ENCODE measurements at regions not wholly inside any gene's neighbourhood (a gene's known extent, or its start where the extent isn't known, plus 50 kb on each side); places are given as distances from the start of the nearest gene placed in this dataset.

DNA sequence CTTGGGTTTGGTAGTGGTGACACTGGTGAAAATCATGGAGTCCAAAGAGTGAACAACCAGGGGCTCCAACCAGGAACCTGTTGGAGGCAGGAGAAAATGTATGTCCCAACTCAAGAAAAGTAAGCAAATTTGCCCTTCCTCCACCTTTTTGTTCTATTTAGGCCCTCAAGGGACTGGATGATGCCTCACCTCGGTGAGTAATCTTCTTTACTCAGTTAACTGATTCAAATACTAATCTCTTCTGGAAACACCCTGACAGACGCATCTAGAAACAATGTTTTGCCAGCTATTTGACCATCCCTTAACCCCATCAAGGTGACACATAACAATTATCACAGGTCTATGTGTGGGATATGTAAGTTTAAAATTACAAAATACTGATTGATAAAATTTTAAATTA, 272.4 kb upstream of the FOXG1 start:
- no peak for DNase-seq

DNA sequence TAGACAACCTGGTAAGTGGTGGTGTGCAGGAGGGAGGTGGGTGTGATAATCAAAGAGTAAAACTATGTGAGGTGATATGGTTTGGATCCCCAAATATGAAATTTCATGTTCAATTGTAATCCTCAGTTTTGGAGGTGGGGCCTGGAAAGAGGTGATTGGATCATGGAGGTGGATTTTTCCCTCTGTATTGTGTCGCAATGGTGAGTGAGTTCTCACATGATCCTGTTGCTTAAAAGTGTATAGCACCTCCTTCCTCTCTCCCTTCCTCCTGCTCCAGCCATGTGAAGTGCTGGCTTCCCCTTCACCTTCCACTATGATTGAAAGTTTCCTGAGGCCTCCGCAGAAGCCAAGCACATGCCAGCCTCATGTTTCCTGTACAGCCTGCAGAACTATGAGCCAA, 270.2 kb upstream of the FOXG1 start:
- DNase-seq: no peak

DNA sequence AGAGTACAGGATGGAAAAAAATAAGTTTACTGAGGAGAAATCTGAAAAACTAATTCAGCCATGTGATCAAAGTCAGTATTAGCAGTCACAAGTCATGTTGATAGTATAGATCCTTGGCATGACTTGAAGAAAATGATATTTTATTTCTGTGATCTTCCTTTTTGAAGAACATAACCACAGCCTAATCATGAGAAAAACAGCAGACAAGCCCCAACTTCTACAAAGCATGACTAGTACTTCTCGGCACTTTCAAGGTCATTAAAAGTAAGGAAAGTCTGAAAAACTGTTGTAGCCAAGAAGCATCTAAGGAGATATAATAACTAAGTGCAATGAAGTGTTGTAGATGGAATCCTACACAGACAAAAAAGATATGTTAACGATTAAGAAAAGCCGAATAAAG, 264.1 kb upstream of the FOXG1 start:
- DNase-seq: no peak

DNA sequence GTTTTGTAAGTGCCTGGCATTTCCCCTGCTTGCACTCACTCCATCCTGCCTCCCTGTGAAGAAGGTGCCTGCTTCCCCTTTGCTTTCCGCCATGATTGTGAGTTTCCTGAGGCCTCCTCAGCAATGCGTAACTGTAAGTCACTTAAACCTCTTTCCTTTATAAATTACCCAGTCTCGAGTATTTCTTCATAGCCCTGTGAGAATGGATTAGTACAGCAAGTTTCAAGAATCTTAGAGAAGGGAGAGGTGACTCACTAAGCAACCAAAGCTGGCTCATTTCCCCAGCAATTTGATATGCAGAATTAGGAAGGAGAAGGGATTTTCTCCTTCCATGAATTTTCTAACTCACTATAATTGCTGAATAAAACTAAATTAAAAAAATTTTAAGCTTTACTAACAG, 251.0 kb upstream of the FOXG1 start:
- no peak for DNase-seq

DNA sequence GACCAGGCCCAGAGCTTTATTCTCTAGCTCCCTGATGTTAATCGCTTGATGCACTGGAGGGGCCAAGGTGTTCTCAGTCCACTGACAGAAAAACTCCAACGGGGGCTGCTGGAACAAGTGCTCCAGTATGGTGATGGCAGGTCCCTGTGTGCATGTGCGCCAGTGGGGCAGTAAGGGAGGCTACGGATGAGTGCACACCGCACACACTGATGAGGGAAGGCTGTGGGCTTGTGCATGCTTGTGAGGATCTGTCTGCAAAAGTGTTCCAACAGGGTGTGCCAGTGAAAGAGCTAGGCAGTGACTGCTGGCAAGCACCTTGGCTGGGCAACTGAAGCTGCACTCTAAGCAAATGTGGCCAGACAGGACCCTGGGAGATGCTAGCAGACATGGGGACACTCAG, 229.7 kb upstream of the FOXG1 start:
- no peak for DNase-seq

DNA sequence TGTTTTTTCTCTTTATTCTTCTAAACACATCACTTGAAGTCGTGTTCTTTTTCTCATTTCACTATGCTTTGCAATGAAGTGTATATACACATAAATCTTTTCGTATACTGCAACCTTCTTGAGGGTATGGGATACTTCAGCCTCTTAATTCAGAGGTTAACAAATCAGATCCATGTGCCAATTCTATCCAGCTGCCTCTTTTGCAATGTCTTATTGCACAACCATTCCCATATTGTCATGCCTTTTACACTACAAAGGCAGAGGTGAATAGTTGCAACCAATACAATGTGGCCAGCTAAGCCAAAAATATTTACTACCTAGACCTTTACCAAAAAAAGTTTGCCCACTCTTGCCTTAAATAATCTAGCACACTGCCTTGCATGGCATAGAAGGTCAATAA, 224.5 kb upstream of the FOXG1 start:
- no peak for DNase-seq

DNA sequence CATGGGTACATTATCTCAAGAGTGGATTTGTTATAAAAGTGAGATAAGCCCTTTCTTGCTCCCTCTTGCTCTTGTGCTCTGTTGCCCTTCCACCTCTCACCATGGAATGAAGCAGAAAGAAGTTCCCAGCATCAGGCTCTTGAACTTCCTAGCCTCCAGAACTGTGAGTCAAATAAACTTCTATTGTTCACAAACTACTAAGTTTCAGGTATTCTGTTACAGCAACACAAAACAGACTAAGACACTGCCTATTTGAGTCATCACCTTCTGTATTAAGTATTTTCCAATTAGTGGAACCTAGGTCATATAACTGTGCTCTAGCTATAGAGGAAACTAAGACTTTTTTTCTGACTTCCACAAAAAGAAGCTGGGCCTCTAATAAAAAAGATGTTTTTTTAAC, 201.2 kb upstream of the FOXG1 start:
- DNase-seq: no peak

DNA sequence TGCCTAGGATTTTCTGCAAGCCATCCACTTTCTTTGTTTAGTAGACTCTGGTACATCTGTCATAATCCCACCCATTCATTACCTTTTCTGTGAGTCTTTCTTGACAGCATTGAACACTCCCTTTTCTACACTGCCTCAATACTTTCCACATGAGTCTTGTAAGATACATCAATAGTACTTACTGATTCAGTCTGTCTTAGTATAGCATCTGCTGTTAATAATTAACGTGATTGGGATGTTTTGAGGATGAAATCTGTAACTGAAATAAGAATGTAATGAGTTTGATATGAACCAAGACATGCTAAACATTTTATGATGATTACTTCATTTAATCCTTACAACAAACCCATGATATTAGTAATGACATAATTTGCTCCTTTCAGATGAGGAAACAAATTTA, 196.2 kb upstream of the FOXG1 start:
- DNase-seq: no peak

DNA sequence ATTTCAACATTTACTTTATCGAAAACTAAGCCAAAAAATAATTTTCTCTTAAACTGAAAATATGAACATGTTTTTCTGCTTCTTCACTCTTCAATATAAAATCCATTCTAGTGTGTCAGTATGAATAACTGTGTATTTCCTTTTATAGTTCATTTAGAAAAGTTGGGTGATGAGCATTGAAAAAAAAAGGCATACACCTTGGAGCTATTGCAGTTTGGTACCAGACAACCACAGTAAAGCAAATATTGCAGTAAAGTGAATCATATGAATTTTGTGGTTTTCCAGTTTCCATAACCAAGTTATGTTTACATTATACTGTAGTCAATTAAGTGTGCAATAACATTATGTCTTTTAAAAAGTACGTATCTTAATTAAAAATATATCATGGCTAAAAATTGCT, 195.0 kb upstream of the FOXG1 start:
- DNase-seq: no peak

DNA sequence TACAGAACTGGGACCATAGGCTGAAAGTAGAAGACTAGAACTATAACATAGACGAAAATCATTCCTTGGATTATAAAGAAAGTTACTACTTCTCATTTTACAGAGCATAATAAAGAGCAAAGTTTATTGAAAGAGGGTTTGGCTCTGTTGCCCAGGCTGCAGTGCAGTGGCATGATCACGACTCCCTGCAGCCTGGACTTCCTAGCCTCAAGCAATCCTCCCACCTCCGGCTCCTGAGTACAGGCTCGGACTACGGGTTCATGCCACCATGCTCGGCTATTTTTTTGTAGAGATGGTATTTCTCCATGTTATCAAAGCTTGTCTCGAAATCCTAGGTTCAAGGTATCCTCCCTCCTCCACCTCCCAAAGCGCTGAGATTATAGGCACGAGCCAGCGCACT, 190.1 kb upstream of the FOXG1 start:
- DNase-seq: no peak

DNA sequence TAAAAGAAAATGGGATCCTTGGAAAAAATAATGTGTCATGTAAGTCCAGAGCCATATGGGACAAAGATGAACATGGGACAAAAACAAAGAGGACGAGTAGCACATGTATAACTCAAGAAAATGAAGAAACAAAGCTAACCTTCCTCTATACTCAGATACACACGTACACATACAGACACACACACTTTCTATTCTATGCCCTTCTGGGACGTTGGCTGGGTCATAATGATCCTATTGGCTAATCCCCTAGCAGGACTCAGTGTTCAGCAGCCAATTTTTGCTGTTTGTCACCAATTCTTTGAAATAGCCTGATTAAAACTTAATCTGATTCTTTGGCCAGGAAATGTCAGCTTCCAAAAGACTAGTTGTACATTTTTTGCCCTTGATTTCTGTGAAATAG, 189.4 kb upstream of the FOXG1 start:
- no peak for DNase-seq

DNA sequence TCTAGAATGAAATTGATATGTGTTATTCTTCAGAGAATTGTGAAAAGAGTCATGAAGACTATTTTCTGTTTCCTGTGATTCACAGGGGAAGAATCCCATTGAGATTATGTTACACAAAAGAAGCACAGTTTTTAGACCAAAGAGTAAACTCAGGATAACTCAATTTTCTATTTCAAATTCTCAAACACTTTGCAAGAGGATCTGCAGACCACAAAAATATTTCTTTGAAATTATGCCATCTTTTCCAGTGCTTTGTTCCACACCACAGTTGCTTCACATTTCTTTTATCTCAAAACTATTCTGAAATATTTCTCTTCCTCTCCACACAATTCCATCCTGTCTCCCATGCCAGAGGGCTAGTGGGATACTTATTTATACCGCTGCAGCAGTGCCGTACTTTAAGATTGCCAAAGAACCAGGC, 188.9 kb upstream of the FOXG1 start:
- no peak for DNase-seq

DNA sequence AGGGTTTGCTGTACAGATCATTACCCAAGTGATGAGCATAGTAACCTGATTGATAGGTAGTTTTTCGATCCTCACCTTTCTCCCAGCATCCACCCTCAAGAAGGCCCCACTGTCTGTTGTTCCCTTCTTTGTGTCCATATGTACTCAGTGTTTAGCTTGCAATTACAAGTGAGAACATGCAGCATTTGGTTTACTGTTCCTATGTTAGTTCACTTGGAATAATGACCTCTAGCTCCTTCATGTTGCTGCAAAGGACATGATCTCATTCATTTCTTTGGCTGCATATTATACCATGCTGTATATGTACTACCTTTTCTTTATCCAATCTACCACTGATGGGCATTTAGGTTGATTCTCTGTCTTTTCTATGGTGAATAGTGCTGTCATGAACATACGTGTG, 181.6 kb upstream of the FOXG1 start:
- DNase-seq: no peak

DNA sequence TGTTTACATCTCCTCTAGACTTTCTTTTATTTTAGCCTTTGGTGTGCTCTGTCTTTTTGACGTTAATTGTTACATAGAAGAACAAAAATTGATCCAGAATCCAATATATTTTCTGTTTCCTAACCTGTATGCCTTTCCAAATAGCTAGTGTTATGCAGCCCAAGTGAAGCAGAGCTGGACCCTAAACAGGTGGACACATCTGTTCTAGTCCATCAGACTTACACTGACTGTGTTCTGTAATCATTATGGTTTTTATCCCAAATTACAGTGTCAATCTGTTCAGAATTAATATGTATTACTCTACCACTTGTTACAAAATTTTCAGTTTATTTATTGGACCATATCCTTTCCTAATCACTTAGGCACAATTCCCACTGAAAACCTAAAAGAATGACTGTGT, 176.8 kb upstream of the FOXG1 start:
- DNase-seq: no peak

DNA sequence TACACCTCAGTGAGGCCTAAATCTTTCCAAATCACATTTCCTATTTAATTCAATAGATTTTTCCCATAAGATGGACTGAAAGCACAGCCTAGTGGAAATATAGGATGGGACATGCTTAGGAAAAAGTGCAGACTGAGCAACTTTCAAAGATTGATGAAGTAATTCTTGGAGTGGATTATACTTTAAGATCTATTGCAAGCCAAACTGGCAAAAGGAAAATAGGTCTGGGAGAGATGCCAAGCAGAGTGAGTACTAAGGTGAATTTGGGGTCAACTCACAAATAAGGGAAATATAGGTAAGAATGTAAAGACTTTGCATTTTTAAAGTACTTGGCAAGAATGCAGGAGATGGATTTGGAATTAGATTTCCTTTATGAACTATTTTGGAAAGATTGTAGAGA, 170.2 kb upstream of the FOXG1 start:
- DNase-seq: no peak

DNA sequence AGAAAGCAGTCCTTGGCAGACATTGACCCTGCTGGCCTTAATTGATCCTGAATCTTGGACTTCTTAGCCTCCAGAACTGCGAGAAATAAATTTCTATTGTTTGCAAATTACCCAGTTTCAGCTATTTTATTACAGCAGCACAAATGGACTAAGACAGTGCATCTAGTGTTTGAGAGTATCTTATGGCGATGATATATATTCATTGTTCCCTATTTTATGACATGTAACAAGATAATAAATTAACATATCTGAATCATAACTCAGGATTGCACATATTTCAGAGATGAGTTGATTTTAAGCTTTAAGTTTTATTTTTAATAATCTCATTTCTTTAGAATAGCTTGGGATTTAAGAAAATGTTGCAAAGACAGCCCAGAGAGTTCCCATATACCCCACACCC, 167.4 kb upstream of the FOXG1 start:
- no peak for DNase-seq

DNA sequence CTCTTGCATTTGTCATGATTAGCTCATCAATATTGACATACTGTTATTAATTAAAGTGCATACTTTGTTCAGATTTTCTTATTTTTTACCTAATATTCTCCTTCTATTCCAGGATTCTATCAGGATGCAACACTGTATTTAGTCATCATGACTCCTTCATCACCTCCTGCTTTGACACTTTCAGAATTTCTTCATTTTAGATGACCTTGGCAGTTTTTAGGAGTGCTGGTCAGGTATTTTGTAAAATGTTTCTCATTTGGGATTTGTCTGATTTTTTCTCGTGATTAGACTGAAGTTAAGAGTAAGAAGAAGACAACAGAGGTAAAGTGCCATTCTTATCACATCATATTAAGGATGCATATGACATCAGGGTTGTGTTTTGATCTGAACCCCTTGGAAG, 167.0 kb upstream of the FOXG1 start:
- DNase-seq: no peak

DNA sequence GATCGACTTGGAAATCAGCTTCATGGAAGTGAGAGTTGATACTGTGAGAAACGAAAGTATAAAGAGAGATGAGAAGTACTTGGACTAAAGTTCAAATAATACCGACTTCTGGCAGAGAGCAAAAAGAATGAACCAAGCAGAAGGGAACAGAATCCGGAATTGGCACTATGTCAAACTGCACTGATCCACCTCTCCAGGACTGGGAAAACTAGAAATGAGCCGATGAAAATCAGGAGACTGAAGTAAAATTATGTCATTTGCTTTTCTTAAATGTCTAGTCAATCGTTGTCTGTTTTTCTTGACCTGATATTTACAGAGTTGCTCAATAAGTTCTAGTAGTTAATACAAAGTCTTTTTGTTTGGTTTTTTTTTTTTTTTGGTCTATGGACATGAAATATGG, 163.0 kb upstream of the FOXG1 start:
- DNase-seq: no peak

DNA sequence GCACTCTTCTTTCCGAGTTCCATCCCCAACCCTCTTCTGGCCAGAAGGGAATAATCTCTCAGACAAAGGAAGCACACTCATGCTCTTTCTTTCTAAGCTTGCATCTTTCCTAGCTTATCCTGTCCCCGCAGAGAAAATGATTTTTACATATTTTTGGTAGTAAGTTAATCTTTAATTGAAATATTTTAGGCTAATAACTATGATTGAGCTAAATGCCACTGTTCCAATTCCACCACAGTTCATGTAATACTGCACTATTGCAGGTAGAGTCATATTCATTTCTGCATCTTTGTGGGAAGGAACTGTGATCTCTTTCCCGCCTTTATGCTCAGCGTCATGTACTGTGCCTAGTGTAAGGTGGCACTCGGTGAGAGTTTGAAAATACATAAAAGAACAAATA, 158.9 kb upstream of the FOXG1 start:
- DNase-seq: no peak

DNA sequence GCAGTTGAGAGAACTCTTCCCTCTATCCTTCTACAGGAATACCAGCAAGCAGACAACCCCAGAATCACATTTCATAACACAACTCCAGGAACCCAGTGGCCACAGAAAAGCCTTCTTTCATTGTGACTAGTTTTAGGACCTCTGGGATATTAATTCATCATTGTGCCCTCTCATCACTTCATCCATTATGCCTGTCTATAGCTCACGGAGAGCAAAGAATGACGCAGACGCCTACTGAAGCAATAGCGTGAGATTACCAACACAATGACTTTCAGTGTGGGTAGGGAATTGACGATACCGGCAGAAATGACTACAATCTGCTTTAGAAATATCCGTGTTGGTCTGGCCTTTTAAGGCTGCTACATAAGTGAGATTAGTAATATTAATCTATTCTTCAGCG, 158.1 kb upstream of the FOXG1 start:
- DNase-seq: no peak

DNA sequence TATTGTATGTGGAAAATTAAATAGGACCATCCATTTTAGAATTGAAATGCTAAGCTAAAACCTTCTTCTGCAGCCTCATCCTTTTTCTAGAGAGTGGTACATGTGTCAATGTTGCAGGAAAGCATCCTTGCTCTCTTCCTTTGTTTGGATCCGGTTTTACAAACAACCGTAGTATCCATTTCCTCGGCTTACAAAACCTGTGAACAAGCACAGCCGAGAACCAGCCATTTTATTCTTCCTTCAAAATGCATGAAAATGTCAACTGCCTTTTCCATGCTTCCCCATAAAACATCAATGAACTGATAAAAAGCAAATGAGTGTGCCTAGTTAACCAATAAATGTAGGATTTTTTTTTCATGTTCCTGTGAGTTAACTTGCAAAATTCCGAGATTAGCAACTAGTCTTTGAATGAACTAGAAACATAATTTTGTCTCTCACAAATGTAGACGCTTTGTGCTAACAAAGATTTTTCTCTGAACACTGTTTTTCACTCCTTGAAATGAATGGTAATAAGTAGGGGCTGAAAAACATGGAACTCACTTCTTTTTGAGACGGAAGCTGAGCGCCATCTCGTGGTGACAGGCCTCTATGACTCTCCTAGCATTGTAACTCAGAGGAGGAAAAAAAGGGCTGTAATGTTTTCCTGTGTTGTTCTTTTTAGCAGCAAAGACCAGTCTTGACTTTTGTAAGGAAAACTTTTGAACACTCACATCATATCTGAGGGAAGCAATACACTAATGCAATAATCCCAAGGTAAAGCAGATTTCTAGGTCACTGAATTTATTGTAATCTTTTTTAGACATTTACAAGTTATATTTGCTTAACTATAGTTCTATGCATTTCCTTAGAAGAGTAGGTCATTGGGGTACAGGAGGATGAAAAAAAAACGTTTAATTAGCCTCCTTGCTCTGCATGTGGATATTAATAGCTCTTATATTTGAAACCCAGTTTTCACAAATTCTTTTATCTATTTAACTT, 157.4 kb upstream of the FOXG1 start:
- peak; percentile 68 for DNase-seq

DNA sequence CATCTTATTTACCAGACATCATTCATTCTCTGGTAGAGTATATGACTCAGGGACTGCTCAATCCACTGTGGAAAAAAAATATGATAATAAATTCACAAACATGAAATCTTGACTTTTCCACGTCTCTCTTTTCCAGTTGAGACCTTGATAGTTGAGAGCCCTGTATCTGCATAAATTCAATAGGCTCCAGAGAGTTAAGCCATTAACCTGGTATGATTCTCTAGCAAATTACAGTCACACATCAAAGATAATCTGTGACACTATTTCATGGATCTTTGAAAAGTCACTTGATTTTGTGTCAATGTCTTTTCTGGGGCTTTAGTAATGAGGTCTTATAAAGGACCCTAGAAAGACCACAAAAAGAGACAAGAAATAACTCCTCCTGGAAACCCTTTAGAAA, 154.2 kb upstream of the FOXG1 start:
- DNase-seq: no peak

DNA sequence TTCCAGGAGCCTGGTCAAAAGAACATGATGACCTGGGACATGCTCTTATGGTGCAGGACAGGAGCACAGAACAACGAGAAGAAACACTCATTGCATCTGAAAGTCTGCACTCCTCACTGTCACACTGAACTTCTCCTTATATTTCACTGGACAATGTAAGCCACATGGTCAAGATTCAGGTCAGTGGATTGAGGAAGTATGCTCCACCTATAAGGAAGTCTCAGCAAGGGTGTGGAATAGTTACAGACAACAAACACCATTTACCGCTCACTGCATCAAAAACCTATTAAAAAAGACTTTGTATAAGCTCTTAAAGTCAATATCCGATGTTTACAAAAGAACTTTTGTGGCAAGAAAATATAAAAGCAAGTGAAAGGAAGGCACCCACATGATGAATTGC, 153.1 kb upstream of the FOXG1 start:
- no peak for DNase-seq

DNA sequence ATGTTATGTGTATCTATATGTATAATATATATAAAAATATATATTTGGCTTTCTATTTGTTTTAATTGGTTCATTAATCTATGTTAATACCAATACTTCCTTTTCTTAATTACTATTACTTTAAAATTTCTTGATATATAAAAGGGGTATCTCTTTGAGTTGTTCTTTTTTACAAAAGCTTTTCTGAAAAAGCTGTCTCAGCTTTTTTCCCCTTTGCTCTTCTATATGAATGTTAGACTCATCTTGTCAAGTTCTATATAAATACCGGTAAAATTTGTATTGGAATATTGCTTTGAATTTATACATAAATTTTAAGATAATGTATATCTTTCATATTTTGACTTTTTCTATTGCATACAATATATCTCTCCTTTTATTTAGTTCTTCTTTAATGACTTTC, 139.8 kb upstream of the FOXG1 start:
- no peak for DNase-seq

All from left kidney (tissue), 1 donor.